H9 (cell line): ENCODE measurements at regions not wholly inside any gene's neighbourhood (a gene's known extent, or its start where the extent isn't known, plus 50 kb on each side); places are given as distances from the start of the nearest gene placed in this dataset.
A peak's percentile ranks its signal among the peaks of the same experiment; 100 is the strongest.

Experiments
- DNase-seq: peaks from one replicate; pipeline ENCODE4 v3.0.0-alpha.2; 2017
- H2AFZ ChIP-seq: one replicate; pipeline ENCODE4 v1.6.1; 2013; ENCODE audit warnings: mild to moderate bottlenecking, low read length, control low read depth, moderate library complexity
- H2AK5ac ChIP-seq: 2 replicates; pipeline ENCODE4 v1.6.1; 2013; ENCODE audit warnings: low read length, control low read depth, mixed read lengths; ENCODE audit not compliant: insufficient read length
- H2BK120ac ChIP-seq: one replicate; pipeline ENCODE4 v1.6.1; 2013; ENCODE audit warnings: low read depth, mild to moderate bottlenecking, low read length, control low read depth, inconsistent platforms; ENCODE audit not compliant: poor library complexity, severe bottlenecking
- H2BK12ac ChIP-seq: 2 replicates; pipeline ENCODE4 v1.6.1; 2013; ENCODE audit warnings: low read length, control low read depth, mixed read lengths, low read depth; ENCODE audit not compliant: insufficient read length
- H2BK15ac ChIP-seq: 2 replicates; pipeline ENCODE4 v1.6.1; 2013; ENCODE audit warnings: low read depth, low read length, control low read depth
- H2BK20ac ChIP-seq: one replicate; pipeline ENCODE4 v1.6.1; 2013; ENCODE audit warnings: low read depth, mild to moderate bottlenecking, low read length, control low read depth, inconsistent platforms; ENCODE audit not compliant: poor library complexity, severe bottlenecking
- H2BK5ac ChIP-seq: 2 replicates; pipeline ENCODE4 v1.6.1; 2013; ENCODE audit warnings: low read length, control low read depth, mixed read lengths; ENCODE audit not compliant: insufficient read length
- H3K14ac ChIP-seq: 2 replicates; pipeline ENCODE4 v1.6.1; 2013; ENCODE audit warnings: low read length, control low read depth; ENCODE audit not compliant: insufficient read depth
- H3K18ac ChIP-seq: 2 replicates; pipeline ENCODE4 v1.6.1; 2013; ENCODE audit warnings: low read depth, mild to moderate bottlenecking, mixed read lengths, low read length, control low read depth; ENCODE audit not compliant: insufficient read length
- H3K23ac ChIP-seq: 2 replicates; pipeline ENCODE4 v1.6.1; 2013; ENCODE audit warnings: low read length, control low read depth, mixed read lengths, low read depth; ENCODE audit not compliant: insufficient read length
- H3K23me2 ChIP-seq: 2 replicates; pipeline ENCODE4 v1.6.1; 2013; ENCODE audit warnings: low read depth, mild to moderate bottlenecking, mixed read lengths, low read length, control low read depth; ENCODE audit not compliant: insufficient read length, poor library complexity, severe bottlenecking
- H3K27ac ChIP-seq: 2 replicates; pipeline ENCODE4 v1.5.1; 2013; ENCODE audit warnings: low read length, control low read depth, mixed read lengths, low read depth; ENCODE audit not compliant: insufficient read length
- H3K27me3 ChIP-seq: 2 replicates; pipeline ENCODE4 v1.6.1; 2013; ENCODE audit warnings: low read length, control low read depth, inconsistent platforms; ENCODE audit not compliant: insufficient read depth
- H3K4ac ChIP-seq: 2 replicates; pipeline ENCODE4 v1.6.1; 2013; ENCODE audit warnings: low read depth, mild to moderate bottlenecking, control low read depth, inconsistent platforms, low read length, moderate library complexity
- H3K4me1 ChIP-seq: 2 replicates; pipeline ENCODE4 v1.6.1; 2013; ENCODE audit warnings: low read length, control low read depth, inconsistent platforms; ENCODE audit not compliant: insufficient read depth
- H3K4me2 ChIP-seq: 2 replicates; pipeline ENCODE4 v1.6.1; 2013; ENCODE audit warnings: low read length, control low read depth, mixed read lengths; ENCODE audit not compliant: insufficient read length, insufficient read depth
- H3K56ac ChIP-seq: 2 replicates; pipeline ENCODE4 v1.6.1; 2013; ENCODE audit warnings: low read depth, mild to moderate bottlenecking, mixed read lengths, low read length, control low read depth; ENCODE audit not compliant: insufficient read length
- H3K79me1 ChIP-seq: 2 replicates; pipeline ENCODE4 v1.6.1; 2013; ENCODE audit warnings: low read depth, mild to moderate bottlenecking, moderate library complexity, low read length, control low read depth, inconsistent platforms; ENCODE audit not compliant: insufficient read depth, poor library complexity, severe bottlenecking
- H3K79me2 ChIP-seq: 2 replicates; pipeline ENCODE4 v1.6.1; 2013; ENCODE audit warnings: low read length, control low read depth, inconsistent platforms; ENCODE audit not compliant: insufficient read depth
- H3K9ac ChIP-seq: 2 replicates; pipeline ENCODE4 v1.6.1; 2013; ENCODE audit warnings: low read length, control low read depth, mixed read lengths; ENCODE audit not compliant: insufficient read length; ENCODE audit errors: extremely low read depth
- H3K9me3 ChIP-seq: one replicate; pipeline ENCODE4 v1.6.1; 2013; ENCODE audit warnings: low read depth, low read length, inconsistent platforms; ENCODE audit not compliant: control insufficient read depth
- H3T11ph ChIP-seq: one replicate; pipeline ENCODE4 v1.6.1; 2013; ENCODE audit warnings: mild to moderate bottlenecking, low read length, control low read depth, inconsistent platforms
- H4K20me1 ChIP-seq: one replicate; pipeline ENCODE4 v1.6.1; 2013; ENCODE audit not compliant: control insufficient read depth, insufficient read length, insufficient read depth
- H4K5ac ChIP-seq: 2 replicates; pipeline ENCODE4 v1.6.1; 2013; ENCODE audit warnings: low read depth, mild to moderate bottlenecking, mixed read lengths, low read length, control low read depth; ENCODE audit not compliant: insufficient read length
- H4K8ac ChIP-seq: replicated peaks from 2 replicates; pipeline ENCODE4 v1.6.1; 2013; ENCODE audit warnings: low read length, control low read depth, mixed read lengths, low read depth; ENCODE audit not compliant: insufficient read length
- H4K91ac ChIP-seq: 2 replicates; pipeline ENCODE4 v1.6.1; 2013; ENCODE audit warnings: low read depth, mild to moderate bottlenecking, moderate library complexity, mixed read lengths, low read length, control low read depth; ENCODE audit not compliant: insufficient read length
- H3K27ac Mint-ChIP-seq, 3 experiments: 2 replicates in 2 of 3; 3 replicates in 1 of 3; pipeline ENCODE4 v1.8.0; 2020 to 2021; ENCODE audit warnings: mixed read lengths in 3 of 3, mild to moderate bottlenecking in 1 of 3, moderate library complexity in 1 of 3
- H3K27me3 Mint-ChIP-seq: 2 replicates; pipeline ENCODE4 v1.8.0; 2021; ENCODE audit warnings: low read depth, mild to moderate bottlenecking, moderate library complexity, mixed read lengths
- H3K36me3 Mint-ChIP-seq, 3 experiments: 2 replicates in 2 of 3; 3 replicates in 1 of 3; pipeline ENCODE4 v1.8.0; 2020 to 2021; ENCODE audit warnings: low read depth in 3 of 3, mixed read lengths in 3 of 3; ENCODE audit not compliant: insufficient read depth in 1 of 3
- H3K4me1 Mint-ChIP-seq, 2 experiments: 2 replicates each; pipeline ENCODE4 v1.8.0; 2020; ENCODE audit warnings: mixed read lengths in 2 of 2
- H3K4me3 Mint-ChIP-seq, 2 experiments: 2 replicates in 1 of 2; 3 replicates in 1 of 2; pipeline ENCODE4 v1.8.0; 2020 to 2021; ENCODE audit warnings: mild to moderate bottlenecking in 2 of 2, mixed read lengths in 2 of 2, moderate library complexity in 1 of 2
- H3K9me3 Mint-ChIP-seq, 2 experiments: 2 replicates in 1 of 2; 3 replicates in 1 of 2; pipeline ENCODE4 v1.8.0; 2020; ENCODE audit warnings: mild to moderate bottlenecking in 2 of 2, mixed read lengths in 2 of 2, moderate library complexity in 1 of 2
- WGBS: extraction: QIAGEN DNeasy Blood & Tissue Kit; methylation state at CpG from one replicate; pipeline ENCODE4 v1.1.7; 2013; ENCODE audit warnings: missing lambda C conversion rate, low lambda C conversion rate, mixed read lengths; ENCODE audit not compliant: insufficient read length; ENCODE audit errors: extremely low coverage; 5-methylcytosine and 5-hydroxymethylcytosine counted together
- TF ChIP-seq, protein P1 (sequence below): fragments of 200-600 bp; sonication (generic); conservative IDR thresholded peaks from 3 replicates; pipeline ENCODE4 v1.8.0; 2021; ENCODE audit warnings: antibody characterized with exemption, mild to moderate bottlenecking

DNA sequence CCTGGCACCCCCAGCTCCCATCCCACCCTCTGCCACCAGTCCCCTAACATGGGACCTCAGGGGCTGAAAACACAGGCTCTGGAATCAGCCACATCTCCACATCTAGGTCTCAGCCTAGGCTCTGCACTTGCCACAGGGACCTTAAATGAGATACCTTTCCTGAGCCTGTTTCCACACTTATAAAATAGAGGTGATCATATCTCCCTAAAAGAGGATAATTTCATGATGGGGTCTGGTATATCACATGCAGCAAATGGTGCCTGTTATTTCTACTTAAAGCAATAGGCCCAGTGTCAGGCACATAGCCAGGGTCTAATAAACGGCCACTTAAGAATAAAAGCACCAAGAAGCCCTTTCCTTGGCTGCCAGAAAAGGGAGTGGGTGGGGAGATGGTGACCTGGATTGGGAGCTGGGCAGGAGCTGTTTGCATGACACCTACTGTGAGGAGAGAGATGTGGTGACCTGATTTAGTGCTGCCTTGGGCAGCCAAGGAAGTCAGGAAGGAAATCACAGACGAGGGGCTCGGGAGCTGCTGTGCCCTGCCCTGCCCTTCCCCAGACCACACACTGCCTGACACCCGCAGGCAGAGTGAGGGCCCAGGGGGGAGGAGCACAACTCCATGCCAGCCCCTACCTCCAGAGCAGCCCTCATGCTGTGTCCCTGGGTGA, 71.2 kb downstream of the IRF2BPL start:
- Histone ChIP-seq H4K20me1 (no peaks in the 10 kb centered on the region), H2BK12ac (no peak overlapping the region), H2BK120ac (no peak overlapping the region), H2BK5ac (peak overlapping the region; percentile 70), H2BK15ac (no peak overlapping the region), H3K14ac (0 out of 2 replicates have a peak overlapping the region, but pooled peaks have one; percentile 17), H2AFZ (no peak overlapping the region), H3K9me3 (no peaks in the 10 kb centered on the region), H3K23ac (no peak overlapping the region), H3K4me1 (peaks cover 20% of the 10 kb centered on the region; the same call in 1 of the 2 replicates), H2AK5ac (no peak overlapping the region), H3K27me3 (no peaks in the 10 kb centered on the region), H3K27ac (peak overlapping the region; percentile 97), H3K56ac (no peak overlapping the region), H3K18ac (peak overlapping the region; percentile 2), H3K4ac (no peak overlapping the region), H3K4me2 (peak overlapping the region; percentile 68), H4K5ac (no peak overlapping the region), H4K8ac (no peak overlapping the region), H3T11ph (no peak overlapping the region), H3K79me2 (no peaks in the 10 kb centered on the region), H3K9ac (no peak overlapping the region), H4K91ac (no peak overlapping the region), H3K23me2 (peaks cover 8% of the 10 kb centered on the region), H3K79me1 (no peaks in the 10 kb centered on the region), H2BK20ac (no peak overlapping the region)
- no peaks in the 10 kb centered on the region for H3K27me3 Mint-ChIP-seq
- peak overlapping the region; percentile 5 to 47 for H3K4me3 Mint-ChIP-seq
- H3K4me1 Mint-ChIP-seq = peaks cover 65 to 68% of the 10 kb centered on the region in 2 experiments
- TF ChIP-seq, protein P1, sequence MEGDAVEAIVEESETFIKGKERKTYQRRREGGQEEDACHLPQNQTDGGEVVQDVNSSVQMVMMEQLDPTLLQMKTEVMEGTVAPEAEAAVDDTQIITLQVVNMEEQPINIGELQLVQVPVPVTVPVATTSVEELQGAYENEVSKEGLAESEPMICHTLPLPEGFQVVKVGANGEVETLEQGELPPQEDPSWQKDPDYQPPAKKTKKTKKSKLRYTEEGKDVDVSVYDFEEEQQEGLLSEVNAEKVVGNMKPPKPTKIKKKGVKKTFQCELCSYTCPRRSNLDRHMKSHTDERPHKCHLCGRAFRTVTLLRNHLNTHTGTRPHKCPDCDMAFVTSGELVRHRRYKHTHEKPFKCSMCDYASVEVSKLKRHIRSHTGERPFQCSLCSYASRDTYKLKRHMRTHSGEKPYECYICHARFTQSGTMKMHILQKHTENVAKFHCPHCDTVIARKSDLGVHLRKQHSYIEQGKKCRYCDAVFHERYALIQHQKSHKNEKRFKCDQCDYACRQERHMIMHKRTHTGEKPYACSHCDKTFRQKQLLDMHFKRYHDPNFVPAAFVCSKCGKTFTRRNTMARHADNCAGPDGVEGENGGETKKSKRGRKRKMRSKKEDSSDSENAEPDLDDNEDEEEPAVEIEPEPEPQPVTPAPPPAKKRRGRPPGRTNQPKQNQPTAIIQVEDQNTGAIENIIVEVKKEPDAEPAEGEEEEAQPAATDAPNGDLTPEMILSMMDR = no peak
- no peak for DNase-seq
- no peaks in the 10 kb centered on the region; a peak in 1 of 7 replicates for H3K36me3 Mint-ChIP-seq
- no CpG with 5 or more reads among the region's 4 CpGs for WGBS
- H3K27ac Mint-ChIP-seq = peak overlapping the region; percentile 93 to 100 (median 97)
- H3K9me3 Mint-ChIP-seq = no peaks in the 10 kb centered on the region; a peak in 1 of 5 replicates
